ENCODE measurements at regions not wholly inside any gene's neighbourhood (a gene's known extent, or its start where the extent isn't known, plus 50 kb on each side); places are given as distances from the start of the nearest gene placed in this dataset.
"Not testable (repeated sequence)": the region's sequence is repeated elsewhere in the genome, so short reads cannot be mapped to it uniquely, and the experiment has no call there.

DNA sequence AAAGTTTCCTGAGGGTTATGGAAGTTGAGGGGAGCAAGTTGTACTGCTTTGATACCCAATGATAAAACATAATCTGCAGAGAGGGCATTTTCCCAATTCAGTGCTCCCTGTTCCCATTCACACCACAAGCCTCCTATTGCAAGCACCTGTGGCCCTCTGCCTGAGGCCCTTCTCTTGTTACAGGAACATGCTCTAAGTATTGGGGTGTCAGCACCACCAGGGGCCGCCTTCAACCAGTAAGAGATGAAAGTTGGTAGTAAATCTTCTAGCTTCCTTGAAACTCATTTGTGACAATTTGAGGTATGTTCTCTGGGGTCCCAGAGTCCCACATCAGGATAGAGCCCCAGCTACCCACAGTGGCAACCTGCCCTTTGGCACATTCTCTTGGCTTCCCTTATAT lies 265.4 kb upstream of the ARHGEF26 start:
- Histone ChIP-seq H3K27me3 (no peaks in the 10 kb centered on the region), H3K4me1 (replicated peaks in 1 of 2) (no peaks in the 10 kb centered on the region), H3K36me3 (replicated peaks in 1 of 2) (no peaks in the 10 kb centered on the region), H3K9me3 (replicated peaks in 1 of 3) (no peaks in the 10 kb centered on the region), H3K4me3 (no peak overlapping the region), H3K27ac (no peak overlapping the region)
- TF ChIP-seq POLR2A (IDR thresholded peaks at IDR 0.05), result no peak
- TF ChIP-seq, protein P1, sequence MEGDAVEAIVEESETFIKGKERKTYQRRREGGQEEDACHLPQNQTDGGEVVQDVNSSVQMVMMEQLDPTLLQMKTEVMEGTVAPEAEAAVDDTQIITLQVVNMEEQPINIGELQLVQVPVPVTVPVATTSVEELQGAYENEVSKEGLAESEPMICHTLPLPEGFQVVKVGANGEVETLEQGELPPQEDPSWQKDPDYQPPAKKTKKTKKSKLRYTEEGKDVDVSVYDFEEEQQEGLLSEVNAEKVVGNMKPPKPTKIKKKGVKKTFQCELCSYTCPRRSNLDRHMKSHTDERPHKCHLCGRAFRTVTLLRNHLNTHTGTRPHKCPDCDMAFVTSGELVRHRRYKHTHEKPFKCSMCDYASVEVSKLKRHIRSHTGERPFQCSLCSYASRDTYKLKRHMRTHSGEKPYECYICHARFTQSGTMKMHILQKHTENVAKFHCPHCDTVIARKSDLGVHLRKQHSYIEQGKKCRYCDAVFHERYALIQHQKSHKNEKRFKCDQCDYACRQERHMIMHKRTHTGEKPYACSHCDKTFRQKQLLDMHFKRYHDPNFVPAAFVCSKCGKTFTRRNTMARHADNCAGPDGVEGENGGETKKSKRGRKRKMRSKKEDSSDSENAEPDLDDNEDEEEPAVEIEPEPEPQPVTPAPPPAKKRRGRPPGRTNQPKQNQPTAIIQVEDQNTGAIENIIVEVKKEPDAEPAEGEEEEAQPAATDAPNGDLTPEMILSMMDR (IDR thresholded peaks at IDR 0.05), result no peak
- DNase-seq, result no peak
- intact Hi-C loops (cut with DNase I), result no loop called here
- WGBS, 4 donors, result 62 to 85% (median 78%) methylated on average over 1 of the region's 1 CpG

DNA sequence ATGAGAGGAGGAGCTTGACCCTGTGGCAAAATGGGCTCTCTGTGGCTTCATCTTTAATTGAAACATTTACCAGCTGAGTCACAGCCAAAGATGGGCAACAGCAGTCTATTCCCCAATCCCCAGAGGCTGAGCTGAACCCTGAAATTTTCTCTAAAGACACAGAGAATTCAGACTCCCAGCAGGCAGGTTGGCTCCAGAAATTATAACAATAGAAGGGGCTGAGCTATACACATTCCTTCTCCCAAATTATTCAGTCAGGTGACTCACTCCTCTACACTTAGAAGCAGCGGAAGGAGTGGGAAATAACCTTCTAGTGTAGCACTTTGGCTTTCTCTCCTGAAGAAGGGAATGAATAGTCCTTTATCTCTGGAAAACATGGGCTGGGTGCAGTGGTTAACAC lies 264.3 kb upstream of the ARHGEF26 start:
- Histone ChIP-seq H3K4me1 (replicated peaks in 1 of 2) (no peaks in the 10 kb centered on the region), H3K27ac (no peak overlapping the region), H3K9me3 (replicated peaks in 1 of 3) (no peaks in the 10 kb centered on the region), H3K36me3 (replicated peaks in 1 of 2) (no peaks in the 10 kb centered on the region), H3K27me3 (no peaks in the 10 kb centered on the region), H3K4me3 (no peak overlapping the region)
- no peak for DNase-seq
- 50 to 85% (median 75%) methylated on average over 1 of the region's 1 CpG for WGBS, 4 donors
- TF ChIP-seq, protein P1 (IDR thresholded peaks at IDR 0.05), result no peak
- no peak for TF ChIP-seq POLR2A (IDR thresholded peaks at IDR 0.05)
- intact Hi-C loops (cut with DNase I), result no loop called here

DNA sequence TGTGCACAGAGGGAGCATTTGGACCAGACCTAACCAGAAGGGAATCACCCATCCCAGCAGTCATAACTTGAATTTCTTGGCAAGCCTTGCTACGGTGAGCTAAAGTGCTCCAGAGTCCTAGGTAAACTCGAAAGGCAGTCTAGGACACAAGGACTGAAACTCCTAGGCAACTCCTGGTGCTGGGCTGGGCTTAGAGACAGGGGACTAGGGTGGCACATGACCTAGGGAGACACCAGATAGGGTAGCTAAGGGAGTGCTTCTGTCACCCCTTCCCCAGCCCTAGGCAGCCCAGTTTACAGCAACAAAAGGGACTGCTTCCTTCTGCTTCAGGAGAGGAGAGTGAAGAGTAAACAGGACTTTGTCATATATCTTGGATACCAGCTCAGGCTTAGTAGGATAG lies 256.4 kb upstream of the ARHGEF26 start:
- no peak for DNase-seq
- H3K36me3 ChIP-seq (replicated peaks in 1 of 2), result no peaks in the 10 kb centered on the region
- H3K4me3 ChIP-seq, result no peak overlapping the region
- H3K9me3 ChIP-seq (replicated peaks in 1 of 3), result no peaks in the 10 kb centered on the region
- H3K27me3 ChIP-seq, result no peaks in the 10 kb centered on the region
- H3K4me1 ChIP-seq (replicated peaks in 1 of 2), result no peaks in the 10 kb centered on the region
- WGBS, 4 donors, result 67 to 88% (median 81%) methylated on average over 2 of the region's 2 CpGs
- intact Hi-C loops (cut with DNase I), result no loop called here
- H3K27ac ChIP-seq, result no peak overlapping the region
- TF ChIP-seq, protein P1 (IDR thresholded peaks at IDR 0.05), result no peak

DNA sequence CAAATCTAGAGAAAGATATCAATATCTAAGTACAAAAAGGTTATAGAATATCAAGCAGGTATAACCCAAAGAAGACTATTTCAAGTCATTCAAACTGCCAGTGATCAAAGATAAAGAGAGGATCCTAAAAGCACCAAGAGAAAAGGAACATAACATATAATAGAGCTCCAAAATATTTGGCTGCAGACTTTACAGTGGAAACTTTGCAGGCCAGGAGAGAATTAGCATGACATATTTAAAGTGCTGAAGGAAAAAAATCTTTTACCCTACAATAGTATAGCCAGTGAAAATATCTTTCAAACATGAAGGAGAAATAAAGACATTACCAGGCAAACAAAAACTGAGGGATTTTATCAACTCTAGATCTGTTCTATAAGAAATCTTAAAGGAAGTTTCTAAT lies 254.3 kb upstream of the ARHGEF26 start:
- no peak for TF ChIP-seq POLR2A (IDR thresholded peaks at IDR 0.05)
- intact Hi-C loops (cut with DNase I), result no loop called here

DNA sequence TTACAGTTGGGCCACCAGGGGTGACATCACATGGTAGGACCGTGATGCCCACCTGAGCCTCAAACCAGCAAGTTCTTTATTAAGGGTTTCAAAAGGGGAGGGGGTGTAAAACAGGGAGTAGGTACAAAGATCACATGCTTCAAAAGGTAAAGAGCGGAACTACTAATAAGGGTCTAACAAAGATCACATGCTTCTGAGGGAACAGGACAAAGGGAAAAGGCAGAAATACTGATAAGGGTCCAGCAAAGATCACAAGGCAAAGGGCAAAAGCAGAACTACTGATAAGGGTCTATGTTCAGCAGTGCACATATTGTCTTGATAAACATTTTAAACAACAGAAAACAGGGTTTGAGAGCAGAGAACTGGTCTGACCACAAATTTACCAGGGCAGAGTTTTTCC lies 246.8 kb upstream of the ARHGEF26 start:
- H3K4me1 ChIP-seq (replicated peaks in 1 of 2); H3K9me3 ChIP-seq (replicated peaks in 1 of 3); H3K27me3 ChIP-seq; H3K27ac ChIP-seq; DNase-seq; H3K36me3 ChIP-seq (replicated peaks in 1 of 2); H3K4me3 ChIP-seq; intact Hi-C loops (cut with DNase I): not testable (repeated sequence)
- WGBS, 4 donors, result 81 to 89% (median 86%) methylated on average over 2 of the region's 2 CpGs

More for the DNA sequence above, 254.3 kb upstream of the ARHGEF26 start:
- Histone ChIP-seq H3K4me3 (no peak overlapping the region), H3K27ac (no peak overlapping the region), H3K27me3 (no peaks in the 10 kb centered on the region), H3K9me3 (replicated peaks in 1 of 3) (no peaks in the 10 kb centered on the region), H3K36me3 (replicated peaks in 1 of 2) (no peaks in the 10 kb centered on the region), H3K4me1 (replicated peaks in 1 of 2) (no peaks in the 10 kb centered on the region)
- no peak for DNase-seq

All from adrenal gland (tissue), 9 donors.